ENCODE measurements at regions not wholly inside any gene's neighbourhood (a gene's known extent, or its start where the extent isn't known, plus 50 kb on each side); places are given as distances from the start of the nearest gene placed in this dataset.

DNA sequence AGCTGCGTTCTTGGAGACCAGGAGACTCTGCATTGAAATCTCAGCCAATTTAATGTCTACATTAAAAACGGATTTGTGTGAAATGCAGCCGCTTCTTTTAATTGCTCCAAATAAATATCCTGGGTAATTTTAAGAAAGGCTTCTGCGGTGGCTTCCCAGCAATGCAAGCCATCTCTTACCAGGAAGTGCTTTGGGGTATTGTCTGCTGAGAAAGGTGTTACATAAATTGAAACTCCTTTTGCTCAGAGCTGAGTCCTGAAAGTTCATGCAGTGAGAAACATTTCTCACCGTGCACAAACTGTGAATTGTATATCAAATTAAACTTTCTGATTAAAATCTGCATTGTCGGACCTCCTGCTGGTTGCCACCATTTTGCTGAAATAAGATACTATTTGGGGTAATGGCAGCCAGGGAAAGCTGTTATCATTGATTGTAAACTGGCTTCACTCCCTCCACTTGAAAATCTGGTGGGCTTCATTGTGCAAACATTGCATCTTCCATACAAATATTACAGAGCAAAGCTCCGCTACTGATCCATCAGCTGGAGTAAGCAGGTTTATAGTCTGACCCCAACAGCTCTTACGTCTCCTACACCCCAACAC is 59.5 kb downstream of the ZIC5 start:
- TF ChIP-seq EZH2 (IDR thresholded peaks at IDR 0.05) = no peak
- TF ChIP-seq POLR2AphosphoS5 (IDR thresholded peaks at IDR 0.05; ENCODE audit: borderline replicate concordance, low read depth, low read length) = no peak
- no peak for TF ChIP-seq FOXP2 (optimal IDR thresholded peaks at IDR 0.05; ENCODE audit: control extremely low read depth, extremely low read length, insufficient read depth)

Data from SK-N-MC (cell line).